NT2/D1 (cell line): ENCODE measurements at regions not wholly inside any gene's neighbourhood (a gene's known extent, or its start where the extent isn't known, plus 50 kb on each side); places are given as distances from the start of the nearest gene placed in this dataset.

ENCODE experiments used
- SUZ12 ChIP-seq: IDR thresholded peaks from 2 replicates; pipeline ENCODE4 v1.6.1; 2011; ENCODE audit not compliant: insufficient read length, insufficient read depth; ENCODE audit errors: extremely low read depth
- YY1 ChIP-seq: IDR thresholded peaks from 2 replicates; pipeline ENCODE4 v1.6.1; 2011; ENCODE audit not compliant: insufficient read length, insufficient read depth
- ZNF274 ChIP-seq: IDR thresholded peaks from 2 replicates; pipeline ENCODE4 v1.6.1; 2011; ENCODE audit warnings: mild to moderate bottlenecking, low read depth, low read length

DNA sequence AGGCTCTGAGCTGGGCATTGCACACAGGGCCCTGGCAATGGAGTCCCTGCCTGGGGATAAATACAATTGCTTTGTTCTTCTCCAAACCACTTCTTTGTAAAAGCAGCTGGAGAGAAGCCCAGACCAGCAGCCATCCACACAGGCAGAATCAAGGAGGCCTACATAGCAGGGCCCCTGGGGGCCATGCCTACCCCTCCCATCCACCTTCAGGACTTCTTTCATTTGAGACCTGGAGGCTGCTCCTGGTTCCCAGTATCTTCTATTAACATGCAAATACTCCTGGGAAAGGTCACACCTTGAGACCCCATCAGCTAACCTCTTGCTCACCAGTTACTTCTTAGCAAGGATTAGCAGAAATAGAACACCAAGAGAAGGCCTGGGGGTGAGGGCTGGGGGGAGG is 511.1 kb downstream of the SOX6 start:
- TF ChIP-seq YY1: no peak
- TF ChIP-seq ZNF274: no peak
- TF ChIP-seq SUZ12: no peak
